GM23338 (cell line): ENCODE measurements at regions not wholly inside any gene's neighbourhood (a gene's known extent, or its start where the extent isn't known, plus 50 kb on each side); places are given as distances from the start of the nearest gene placed in this dataset.
"Not testable (repeated sequence)": the region's sequence is repeated elsewhere in the genome, so short reads cannot be mapped to it uniquely, and the experiment has no call there.

Experiments
- ATAC-seq: fragments of 200-7000 bp; cut with Tn5 transposase; 3 replicates; pipeline ENCODE4 v1.9.1; 2020
- DNase-seq: peaks from one replicate; pipeline ENCODE4 v3.0.0-alpha.2; 2015; ENCODE audit warnings: low spot score
- H2AFZ ChIP-seq: fragments of 200-600 bp; sonication (generic); 2 replicates; pipeline ENCODE4 v1.8.0; 2016; ENCODE audit warnings: antibody characterized with exemption, mild to moderate bottlenecking, moderate library complexity
- H3F3A ChIP-seq: fragments of 200-600 bp; sonication (generic); replicated peaks from 2 replicates; pipeline ENCODE4 v1.8.0; 2017; ENCODE audit warnings: antibody characterized with exemption, mixed run types, low read depth
- H3K27ac ChIP-seq: fragments of 200-600 bp; sonication (generic); 2 replicates; pipeline ENCODE4 v1.6.1; 2016; ENCODE audit warnings: low read depth
- H3K27me3 ChIP-seq: fragments of 200-600 bp; sonication (generic); 2 replicates; pipeline ENCODE4 v1.8.0; 2016; ENCODE audit warnings: mild to moderate bottlenecking, mixed run types, moderate library complexity; ENCODE audit not compliant: insufficient read depth
- H3K36me3 ChIP-seq: fragments of 200-600 bp; sonication (generic); 2 replicates; pipeline ENCODE4 v1.8.0; 2016; ENCODE audit warnings: mild to moderate bottlenecking; ENCODE audit not compliant: insufficient read depth
- H3K4me1 ChIP-seq: fragments of 200-600 bp; sonication (generic); 2 replicates; pipeline ENCODE4 v1.8.0; 2016; ENCODE audit warnings: mild to moderate bottlenecking, moderate library complexity; ENCODE audit not compliant: insufficient read depth
- H3K4me2 ChIP-seq: fragments of 200-600 bp; sonication (generic); 2 replicates; pipeline ENCODE4 v1.7.1; 2017; ENCODE audit warnings: mixed run types
- H3K4me3 ChIP-seq: fragments of 200-600 bp; sonication (generic); 2 replicates; pipeline ENCODE4 v1.6.1; 2016; ENCODE audit warnings: mixed run types
- H3K79me2 ChIP-seq: fragments of 200-600 bp; sonication (generic); replicated peaks from 2 replicates; pipeline ENCODE4 v1.8.0; 2017; ENCODE audit warnings: mild to moderate bottlenecking; ENCODE audit not compliant: insufficient read depth
- H3K9me2 ChIP-seq: fragments of 200-600 bp; sonication (generic); 2 replicates; pipeline ENCODE4 v1.8.0; 2017; ENCODE audit not compliant: insufficient read depth
- H4K20me1 ChIP-seq: fragments of 200-600 bp; sonication (generic); replicated peaks from 2 replicates; pipeline ENCODE4 v1.8.0; 2017; ENCODE audit warnings: mild to moderate bottlenecking; ENCODE audit not compliant: insufficient read depth
- H3K27ac Mint-ChIP-seq: 2 replicates; pipeline ENCODE4 v1.8.0; 2020; ENCODE audit warnings: inconsistent platforms, mild to moderate bottlenecking, moderate library complexity, mixed read lengths
- H3K27me3 Mint-ChIP-seq: 3 replicates; pipeline ENCODE4 v1.8.0; 2022; ENCODE audit warnings: low read depth, mild to moderate bottlenecking, moderate library complexity, mixed read lengths, inconsistent platforms; ENCODE audit not compliant: insufficient read depth, poor library complexity
- H3K36me3 Mint-ChIP-seq: 3 replicates; pipeline ENCODE4 v1.8.0; 2021; ENCODE audit warnings: low read depth, mild to moderate bottlenecking, inconsistent platforms, moderate library complexity, mixed read lengths
- H3K4me1 Mint-ChIP-seq: 3 replicates; pipeline ENCODE4 v1.8.0; 2020; ENCODE audit warnings: mild to moderate bottlenecking, inconsistent platforms, mixed read lengths
- H3K4me3 Mint-ChIP-seq: 3 replicates; pipeline ENCODE4 v1.8.0; 2021; ENCODE audit warnings: moderate library complexity, mild to moderate bottlenecking, inconsistent platforms, mixed read lengths
- H3K9me3 Mint-ChIP-seq: 3 replicates; pipeline ENCODE4 v1.8.0; 2020; ENCODE audit warnings: moderate library complexity, mild to moderate bottlenecking, inconsistent platforms, mixed read lengths
- CTCF ChIP-seq, 2 experiments: fragments of 200-600 bp in 1 of 2; sonication (generic) in 1 of 2; conservative IDR thresholded peaks; 2 replicates each; pipeline versions ENCODE4 v1.5.1 to v1.6.1; 2016 to 2017; ENCODE audit warnings: antibody characterized with exemption in 2 of 2, low read depth in 2 of 2, mild to moderate bottlenecking in 2 of 2, moderate library complexity in 1 of 2
- JUNB ChIP-seq: IDR thresholded peaks from one replicate; pipeline ENCODE4 v1.6.1; 2016; ENCODE audit warnings: antibody characterized with exemption; ENCODE audit not compliant: unreplicated experiment
- POLR2AphosphoS5 ChIP-seq: IDR thresholded peaks from 2 replicates; pipeline ENCODE4 v1.6.1; 2016; ENCODE audit warnings: antibody characterized with exemption, low read depth
- STAT1 ChIP-seq: IDR thresholded peaks from one replicate; pipeline ENCODE4 v1.6.1; 2016; ENCODE audit warnings: antibody characterized with exemption; ENCODE audit not compliant: unreplicated experiment
- ZNF114 ChIP-seq: fragments of 250-450 bp; sonication (Bioruptor Pico); IDR thresholded peaks from 2 replicates; pipeline ENCODE4 v1.5.0; 2020; ENCODE audit warnings: mild to moderate bottlenecking, moderate library complexity
- ZNF331 ChIP-seq: fragments of 250-450 bp; sonication (Bioruptor Pico); IDR thresholded peaks from 2 replicates; pipeline ENCODE4 v1.5.0; 2020; ENCODE audit warnings: low read depth, mild to moderate bottlenecking, moderate library complexity
- TF ChIP-seq, protein P1 (sequence below): IDR thresholded peaks from 2 replicates; pipeline ENCODE4 v1.6.1; 2016; ENCODE audit warnings: antibody characterized with exemption
- TF ChIP-seq, protein P2 (sequence below): IDR thresholded peaks from one replicate; pipeline ENCODE4 v1.6.1; 2018; ENCODE audit warnings: antibody characterized with exemption; ENCODE audit not compliant: unreplicated experiment

- TF ChIP-seq ZNF331 (CRISPR knock-in tag) = no peak
- no peak for TF ChIP-seq CTCF (conservative IDR thresholded peaks at IDR 0.05; ENCODE audit: low read depth in 2 of 2)
- no peak for TF ChIP-seq POLR2AphosphoS5
- no peak for TF ChIP-seq STAT1
- TF ChIP-seq, protein P1, sequence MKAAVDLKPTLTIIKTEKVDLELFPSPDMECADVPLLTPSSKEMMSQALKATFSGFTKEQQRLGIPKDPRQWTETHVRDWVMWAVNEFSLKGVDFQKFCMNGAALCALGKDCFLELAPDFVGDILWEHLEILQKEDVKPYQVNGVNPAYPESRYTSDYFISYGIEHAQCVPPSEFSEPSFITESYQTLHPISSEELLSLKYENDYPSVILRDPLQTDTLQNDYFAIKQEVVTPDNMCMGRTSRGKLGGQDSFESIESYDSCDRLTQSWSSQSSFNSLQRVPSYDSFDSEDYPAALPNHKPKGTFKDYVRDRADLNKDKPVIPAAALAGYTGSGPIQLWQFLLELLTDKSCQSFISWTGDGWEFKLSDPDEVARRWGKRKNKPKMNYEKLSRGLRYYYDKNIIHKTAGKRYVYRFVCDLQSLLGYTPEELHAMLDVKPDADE = no peak
- TF ChIP-seq ZNF114 (CRISPR knock-in tag) = no peak
- no peak for TF ChIP-seq JUNB
- TF ChIP-seq, protein P2, sequence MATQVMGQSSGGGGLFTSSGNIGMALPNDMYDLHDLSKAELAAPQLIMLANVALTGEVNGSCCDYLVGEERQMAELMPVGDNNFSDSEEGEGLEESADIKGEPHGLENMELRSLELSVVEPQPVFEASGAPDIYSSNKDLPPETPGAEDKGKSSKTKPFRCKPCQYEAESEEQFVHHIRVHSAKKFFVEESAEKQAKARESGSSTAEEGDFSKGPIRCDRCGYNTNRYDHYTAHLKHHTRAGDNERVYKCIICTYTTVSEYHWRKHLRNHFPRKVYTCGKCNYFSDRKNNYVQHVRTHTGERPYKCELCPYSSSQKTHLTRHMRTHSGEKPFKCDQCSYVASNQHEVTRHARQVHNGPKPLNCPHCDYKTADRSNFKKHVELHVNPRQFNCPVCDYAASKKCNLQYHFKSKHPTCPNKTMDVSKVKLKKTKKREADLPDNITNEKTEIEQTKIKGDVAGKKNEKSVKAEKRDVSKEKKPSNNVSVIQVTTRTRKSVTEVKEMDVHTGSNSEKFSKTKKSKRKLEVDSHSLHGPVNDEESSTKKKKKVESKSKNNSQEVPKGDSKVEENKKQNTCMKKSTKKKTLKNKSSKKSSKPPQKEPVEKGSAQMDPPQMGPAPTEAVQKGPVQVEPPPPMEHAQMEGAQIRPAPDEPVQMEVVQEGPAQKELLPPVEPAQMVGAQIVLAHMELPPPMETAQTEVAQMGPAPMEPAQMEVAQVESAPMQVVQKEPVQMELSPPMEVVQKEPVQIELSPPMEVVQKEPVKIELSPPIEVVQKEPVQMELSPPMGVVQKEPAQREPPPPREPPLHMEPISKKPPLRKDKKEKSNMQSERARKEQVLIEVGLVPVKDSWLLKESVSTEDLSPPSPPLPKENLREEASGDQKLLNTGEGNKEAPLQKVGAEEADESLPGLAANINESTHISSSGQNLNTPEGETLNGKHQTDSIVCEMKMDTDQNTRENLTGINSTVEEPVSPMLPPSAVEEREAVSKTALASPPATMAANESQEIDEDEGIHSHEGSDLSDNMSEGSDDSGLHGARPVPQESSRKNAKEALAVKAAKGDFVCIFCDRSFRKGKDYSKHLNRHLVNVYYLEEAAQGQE = no peak
Measured at GRCh38 chr4:82276332-82276640, 97.5 kb downstream of the HNRNPD start (continued).

GRCh38 chr4:82275431-82276331 lies 98.1 kb downstream of the HNRNPD start:
- no peak overlapping the region for H2AFZ ChIP-seq
- no peaks in the 10 kb centered on the region; the same call in 2 of the 3 replicates for H3K9me3 Mint-ChIP-seq
- H3K27me3 Mint-ChIP-seq = peaks cover 5% of the 10 kb centered on the region
- no peaks in the 10 kb centered on the region; the same call in 1 of the 2 replicates for H4K20me1 ChIP-seq
- DNase-seq (peak; percentile 66), ATAC-seq (peak; percentile 93)
- H3K79me2 ChIP-seq = no peaks in the 10 kb centered on the region
- H3K27ac ChIP-seq = no peak overlapping the region
- no peak overlapping the region for H3K4me3 ChIP-seq
- H3K4me1 ChIP-seq = no peaks in the 10 kb centered on the region
- H3K4me1 Mint-ChIP-seq = no peaks in the 10 kb centered on the region
- no peak overlapping the region for H3K4me2 ChIP-seq
- H3K9me2 ChIP-seq = no peaks in the 10 kb centered on the region
- H3K36me3 Mint-ChIP-seq = no peaks in the 10 kb centered on the region
- H3F3A ChIP-seq = no peaks in the 10 kb centered on the region
- H3K27me3 ChIP-seq = no peaks in the 10 kb centered on the region
- no peak overlapping the region for H3K27ac Mint-ChIP-seq
- TF ChIP-seq CTCF (conservative IDR thresholded peaks at IDR 0.05; ENCODE audit: low read depth in 2 of 2) (peak; percentile 47 to 76), ZNF114 (CRISPR knock-in tag) (no peak)
- no peak overlapping the region for H3K4me3 Mint-ChIP-seq
- H3K36me3 ChIP-seq = no peaks in the 10 kb centered on the region

GRCh38 chr4:82274700-82275099 lies 99.1 kb downstream of the HNRNPD start:
- not testable (repeated sequence) for H3K4me1 Mint-ChIP-seq, H3K9me2 ChIP-seq, H3K4me1 ChIP-seq, H2AFZ ChIP-seq, H3K36me3 ChIP-seq, ATAC-seq, H3K79me2 ChIP-seq, H3K4me2 ChIP-seq, H3K27me3 Mint-ChIP-seq, H3K4me3 Mint-ChIP-seq, H4K20me1 ChIP-seq, H3K27ac Mint-ChIP-seq, DNase-seq, H3K27me3 ChIP-seq, H3K9me3 Mint-ChIP-seq, H3F3A ChIP-seq, H3K4me3 ChIP-seq, H3K27ac ChIP-seq, H3K36me3 Mint-ChIP-seq

DNA sequence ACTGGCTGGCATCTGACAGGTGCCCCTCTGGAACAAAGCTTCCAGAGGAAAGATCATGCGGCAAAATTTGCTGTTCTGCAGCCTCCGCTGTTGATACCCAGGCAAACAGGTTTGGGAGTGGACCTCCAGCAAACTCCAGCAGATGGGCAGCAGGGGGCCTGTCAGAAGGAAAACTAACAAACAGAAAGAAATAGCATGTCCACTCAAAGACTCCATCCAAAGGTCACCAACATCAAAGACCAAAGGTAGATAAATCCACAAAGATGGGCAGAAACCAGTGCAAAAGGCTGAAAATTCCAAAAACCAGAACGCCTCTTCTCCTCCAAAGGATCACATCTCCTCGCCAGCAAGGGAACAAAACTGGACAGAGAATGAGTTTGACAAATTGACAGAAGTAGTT lies 101.3 kb downstream of the HNRNPD start:
- H3K9me3 Mint-ChIP-seq, H3K27me3 Mint-ChIP-seq, H3K27me3 ChIP-seq: not testable (repeated sequence)

More for the DNA sequence above, 101.3 kb downstream of the HNRNPD start:
- H3K36me3 ChIP-seq, H3K4me3 Mint-ChIP-seq, H3K36me3 Mint-ChIP-seq, H2AFZ ChIP-seq, H3K79me2 ChIP-seq, H3F3A ChIP-seq, H3K4me3 ChIP-seq, DNase-seq, H3K9me2 ChIP-seq, H4K20me1 ChIP-seq, H3K4me1 ChIP-seq, H3K27ac Mint-ChIP-seq, H3K27ac ChIP-seq, H3K4me2 ChIP-seq, ATAC-seq: not testable (repeated sequence)
- H3K4me1 Mint-ChIP-seq = peaks cover 11% of the 10 kb centered on the region
